ENCODE measurements at regions not wholly inside any gene's neighbourhood (a gene's known extent, or its start where the extent isn't known, plus 50 kb on each side); places are given as distances from the start of the nearest gene placed in this dataset.

- dilution Hi-C loops (cut with MboI; ENCODE audit: extremely low pct_ligation_motif_present, low sequenced_read_pairs) = no loop called here
- TF ChIP-seq EZH2 (IDR thresholded peaks at IDR 0.05; ENCODE audit: low read length) (no peak), CTCF (optimal IDR thresholded peaks at IDR 0.05 in 1 of 3, IDR thresholded peaks at IDR 0.05 in 1 of 3, conservative IDR thresholded peaks at IDR 0.05 in 1 of 3; ENCODE audit: extremely low read depth in 1 of 3, insufficient read depth in 2 of 3, low read length in 3 of 3) (no peak)
- no peak for DNase-seq (ENCODE audit: low read depth, low spot score)
These were observed 166.0 kb downstream of the KLHL28 start for GRCh38 chr14:44795725-44796124.

GRCh38 chr14:44791730-44792129 lies 170.0 kb downstream of the KLHL28 start:
- no peaks in the 10 kb centered on the region for H3K9me1 ChIP-seq (ENCODE audit: control insufficient read depth, extremely low read depth, insufficient read depth, low read length)
- H3K4me1 ChIP-seq (ENCODE audit: control insufficient read depth, extremely low read depth, insufficient read depth, low read length) = no peaks in the 10 kb centered on the region
- no peaks in the 10 kb centered on the region for H3K9me3 ChIP-seq (ENCODE audit: control insufficient read depth, low read depth, low read length)
- no peaks in the 10 kb centered on the region for H3K79me2 ChIP-seq (ENCODE audit: control insufficient read depth, insufficient read depth, low read length)
- H3K27me3 ChIP-seq (ENCODE audit: control insufficient read depth, extremely low read depth, insufficient read depth, low read length) = no peaks in the 10 kb centered on the region
- H2AFZ ChIP-seq (ENCODE audit: control insufficient read depth, low read length) = no peak overlapping the region
- no peaks in the 10 kb centered on the region for H4K20me1 ChIP-seq (ENCODE audit: control insufficient read depth, extremely low read depth, insufficient read depth, low read length)
- no peak for FAIRE-seq
- H3K27ac ChIP-seq (ENCODE audit: control insufficient read depth, insufficient read depth, low read length) = no peak overlapping the region
- H3K4me2 ChIP-seq (ENCODE audit: control insufficient read depth, extremely low read depth, insufficient read depth, low read depth, low read length) = no peak overlapping the region
- H3K9ac ChIP-seq (ENCODE audit: control insufficient read depth, extremely low read depth, insufficient read depth, low read length) = no peak overlapping the region
- no peak overlapping the region for H3K4me3 ChIP-seq (ENCODE audit: control insufficient read depth in 2 of 3, extremely low read depth in 1 of 3, insufficient read depth in 2 of 3, low read depth in 1 of 3, low read length in 3 of 3)
- no peaks in the 10 kb centered on the region for H3K36me3 ChIP-seq (ENCODE audit: control insufficient read depth in 2 of 2, extremely low read depth in 1 of 2, insufficient read depth in 2 of 2, low read length in 2 of 2)
- DNase-seq (ENCODE audit: low read depth, low spot score) = no peak
- no peak for TF ChIP-seq EZH2 (IDR thresholded peaks at IDR 0.05; ENCODE audit: low read length)
- dilution Hi-C loops (cut with MboI; ENCODE audit: extremely low pct_ligation_motif_present, low sequenced_read_pairs) = no loop called here

More at GRCh38 chr14:44795725-44796124, 166.0 kb downstream of the KLHL28 start:
- Histone ChIP-seq H4K20me1 (ENCODE audit: control insufficient read depth, extremely low read depth, insufficient read depth, low read length) (no peaks in the 10 kb centered on the region), H3K9me1 (ENCODE audit: control insufficient read depth, extremely low read depth, insufficient read depth, low read length) (no peaks in the 10 kb centered on the region), H3K27me3 (ENCODE audit: control insufficient read depth, extremely low read depth, insufficient read depth, low read length) (no peaks in the 10 kb centered on the region), H2AFZ (ENCODE audit: control insufficient read depth, low read length) (no peak overlapping the region), H3K9me3 (ENCODE audit: control insufficient read depth, low read depth, low read length) (no peaks in the 10 kb centered on the region), H3K9ac (ENCODE audit: control insufficient read depth, extremely low read depth, insufficient read depth, low read length) (no peak overlapping the region), H3K27ac (ENCODE audit: control insufficient read depth, insufficient read depth, low read length) (no peak overlapping the region), H3K4me1 (ENCODE audit: control insufficient read depth, extremely low read depth, insufficient read depth, low read length) (no peaks in the 10 kb centered on the region), H3K4me2 (ENCODE audit: control insufficient read depth, extremely low read depth, insufficient read depth, low read depth, low read length) (no peak overlapping the region), H3K36me3 (ENCODE audit: control insufficient read depth in 2 of 2, extremely low read depth in 1 of 2, insufficient read depth in 2 of 2, low read length in 2 of 2) (no peaks in the 10 kb centered on the region), H3K79me2 (ENCODE audit: control insufficient read depth, insufficient read depth, low read length) (no peaks in the 10 kb centered on the region), H3K4me3 (ENCODE audit: control insufficient read depth in 2 of 3, extremely low read depth in 1 of 3, insufficient read depth in 2 of 3, low read depth in 1 of 3, low read length in 3 of 3) (no peak overlapping the region)
- no peak for FAIRE-seq

GRCh38 chr14:44788612-44789011 lies 173.1 kb downstream of the KLHL28 start:
- no peak for FAIRE-seq
- dilution Hi-C loops (cut with MboI; ENCODE audit: extremely low pct_ligation_motif_present, low sequenced_read_pairs) = no loop called here

More at GRCh38 chr14:44788612-44789011, 173.1 kb downstream of the KLHL28 start:
- TF ChIP-seq CTCF (optimal IDR thresholded peaks at IDR 0.05 in 1 of 3, IDR thresholded peaks at IDR 0.05 in 1 of 3, conservative IDR thresholded peaks at IDR 0.05 in 1 of 3; ENCODE audit: extremely low read depth in 1 of 3, insufficient read depth in 2 of 3, low read length in 3 of 3) (no peak), EZH2 (IDR thresholded peaks at IDR 0.05; ENCODE audit: low read length) (no peak)
- Histone ChIP-seq H3K27me3 (ENCODE audit: control insufficient read depth, extremely low read depth, insufficient read depth, low read length) (no peaks in the 10 kb centered on the region), H3K27ac (ENCODE audit: control insufficient read depth, insufficient read depth, low read length) (no peak overlapping the region), H3K9me1 (ENCODE audit: control insufficient read depth, extremely low read depth, insufficient read depth, low read length) (no peaks in the 10 kb centered on the region), H3K36me3 (ENCODE audit: control insufficient read depth in 2 of 2, extremely low read depth in 1 of 2, insufficient read depth in 2 of 2, low read length in 2 of 2) (no peaks in the 10 kb centered on the region), H3K4me2 (ENCODE audit: control insufficient read depth, extremely low read depth, insufficient read depth, low read depth, low read length) (no peak overlapping the region), H3K9me3 (ENCODE audit: control insufficient read depth, low read depth, low read length) (no peaks in the 10 kb centered on the region), H3K9ac (ENCODE audit: control insufficient read depth, extremely low read depth, insufficient read depth, low read length) (no peak overlapping the region), H3K79me2 (ENCODE audit: control insufficient read depth, insufficient read depth, low read length) (no peaks in the 10 kb centered on the region), H3K4me1 (ENCODE audit: control insufficient read depth, extremely low read depth, insufficient read depth, low read length) (no peaks in the 10 kb centered on the region), H3K4me3 (ENCODE audit: control insufficient read depth in 2 of 3, extremely low read depth in 1 of 3, insufficient read depth in 2 of 3, low read depth in 1 of 3, low read length in 3 of 3) (no peak overlapping the region), H2AFZ (ENCODE audit: control insufficient read depth, low read length) (no peak overlapping the region), H4K20me1 (ENCODE audit: control insufficient read depth, extremely low read depth, insufficient read depth, low read length) (no peaks in the 10 kb centered on the region)
- DNase-seq (ENCODE audit: low read depth, low spot score) = no peak

All from keratinocyte (primary cell).